ENCODE measurements at regions not wholly inside any gene's neighbourhood (a gene's known extent, or its start where the extent isn't known, plus 50 kb on each side); places are given as distances from the start of the nearest gene placed in this dataset.
"Not testable (repeated sequence)": the region's sequence is repeated elsewhere in the genome, so short reads cannot be mapped to it uniquely, and the experiment has no call there.

DNA sequence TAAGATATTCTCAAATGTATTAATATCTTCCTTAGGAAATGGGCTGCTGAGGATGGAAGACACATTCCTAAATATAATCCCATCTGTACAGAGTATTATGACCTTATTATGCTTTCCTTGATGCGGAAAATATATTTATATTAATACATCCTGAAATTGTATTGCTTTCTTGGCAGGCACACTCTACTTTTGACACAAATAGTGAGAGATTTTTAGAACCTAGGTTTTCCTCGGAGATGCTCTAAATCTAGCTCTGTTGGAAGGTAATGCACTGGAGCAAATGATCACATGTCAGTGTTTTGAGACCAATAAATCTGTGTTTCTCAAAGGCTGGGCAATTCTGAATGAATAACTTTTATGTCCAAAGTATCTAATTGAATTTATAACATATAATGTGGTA, 94.3 kb upstream of the MAGEC2 start:
- TF ChIP-seq GABPA (IDR thresholded peaks at IDR 0.05; ENCODE audit: low read depth) (no peak), POLR2AphosphoS5 (IDR thresholded peaks at IDR 0.05; ENCODE audit: low read depth) (no peak), SPI1 (IDR thresholded peaks at IDR 0.05; ENCODE audit: borderline replicate concordance, low read depth) (no peak)
- TF ChIP-seq, protein P1, sequence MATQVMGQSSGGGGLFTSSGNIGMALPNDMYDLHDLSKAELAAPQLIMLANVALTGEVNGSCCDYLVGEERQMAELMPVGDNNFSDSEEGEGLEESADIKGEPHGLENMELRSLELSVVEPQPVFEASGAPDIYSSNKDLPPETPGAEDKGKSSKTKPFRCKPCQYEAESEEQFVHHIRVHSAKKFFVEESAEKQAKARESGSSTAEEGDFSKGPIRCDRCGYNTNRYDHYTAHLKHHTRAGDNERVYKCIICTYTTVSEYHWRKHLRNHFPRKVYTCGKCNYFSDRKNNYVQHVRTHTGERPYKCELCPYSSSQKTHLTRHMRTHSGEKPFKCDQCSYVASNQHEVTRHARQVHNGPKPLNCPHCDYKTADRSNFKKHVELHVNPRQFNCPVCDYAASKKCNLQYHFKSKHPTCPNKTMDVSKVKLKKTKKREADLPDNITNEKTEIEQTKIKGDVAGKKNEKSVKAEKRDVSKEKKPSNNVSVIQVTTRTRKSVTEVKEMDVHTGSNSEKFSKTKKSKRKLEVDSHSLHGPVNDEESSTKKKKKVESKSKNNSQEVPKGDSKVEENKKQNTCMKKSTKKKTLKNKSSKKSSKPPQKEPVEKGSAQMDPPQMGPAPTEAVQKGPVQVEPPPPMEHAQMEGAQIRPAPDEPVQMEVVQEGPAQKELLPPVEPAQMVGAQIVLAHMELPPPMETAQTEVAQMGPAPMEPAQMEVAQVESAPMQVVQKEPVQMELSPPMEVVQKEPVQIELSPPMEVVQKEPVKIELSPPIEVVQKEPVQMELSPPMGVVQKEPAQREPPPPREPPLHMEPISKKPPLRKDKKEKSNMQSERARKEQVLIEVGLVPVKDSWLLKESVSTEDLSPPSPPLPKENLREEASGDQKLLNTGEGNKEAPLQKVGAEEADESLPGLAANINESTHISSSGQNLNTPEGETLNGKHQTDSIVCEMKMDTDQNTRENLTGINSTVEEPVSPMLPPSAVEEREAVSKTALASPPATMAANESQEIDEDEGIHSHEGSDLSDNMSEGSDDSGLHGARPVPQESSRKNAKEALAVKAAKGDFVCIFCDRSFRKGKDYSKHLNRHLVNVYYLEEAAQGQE (IDR thresholded peaks at IDR 0.05; ENCODE audit: insufficient replicate concordance, low read depth), result no peak
- TF ChIP-seq, protein P2, sequence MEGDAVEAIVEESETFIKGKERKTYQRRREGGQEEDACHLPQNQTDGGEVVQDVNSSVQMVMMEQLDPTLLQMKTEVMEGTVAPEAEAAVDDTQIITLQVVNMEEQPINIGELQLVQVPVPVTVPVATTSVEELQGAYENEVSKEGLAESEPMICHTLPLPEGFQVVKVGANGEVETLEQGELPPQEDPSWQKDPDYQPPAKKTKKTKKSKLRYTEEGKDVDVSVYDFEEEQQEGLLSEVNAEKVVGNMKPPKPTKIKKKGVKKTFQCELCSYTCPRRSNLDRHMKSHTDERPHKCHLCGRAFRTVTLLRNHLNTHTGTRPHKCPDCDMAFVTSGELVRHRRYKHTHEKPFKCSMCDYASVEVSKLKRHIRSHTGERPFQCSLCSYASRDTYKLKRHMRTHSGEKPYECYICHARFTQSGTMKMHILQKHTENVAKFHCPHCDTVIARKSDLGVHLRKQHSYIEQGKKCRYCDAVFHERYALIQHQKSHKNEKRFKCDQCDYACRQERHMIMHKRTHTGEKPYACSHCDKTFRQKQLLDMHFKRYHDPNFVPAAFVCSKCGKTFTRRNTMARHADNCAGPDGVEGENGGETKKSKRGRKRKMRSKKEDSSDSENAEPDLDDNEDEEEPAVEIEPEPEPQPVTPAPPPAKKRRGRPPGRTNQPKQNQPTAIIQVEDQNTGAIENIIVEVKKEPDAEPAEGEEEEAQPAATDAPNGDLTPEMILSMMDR (IDR thresholded peaks at IDR 0.05; ENCODE audit: insufficient read depth, low read length), result no peak
- Histone ChIP-seq H3K4me3 (replicated peaks; ENCODE audit: insufficient read depth, low read length) (no peak overlapping the region), H3K27ac (replicated peaks) (no peak overlapping the region), H3K27me3 (ENCODE audit: insufficient read depth, poor library complexity, severe bottlenecking) (no peaks in the 10 kb centered on the region)
- DNase-seq (ENCODE audit: low read depth in 1 of 2, low spot score in 1 of 2), result no peak

DNA sequence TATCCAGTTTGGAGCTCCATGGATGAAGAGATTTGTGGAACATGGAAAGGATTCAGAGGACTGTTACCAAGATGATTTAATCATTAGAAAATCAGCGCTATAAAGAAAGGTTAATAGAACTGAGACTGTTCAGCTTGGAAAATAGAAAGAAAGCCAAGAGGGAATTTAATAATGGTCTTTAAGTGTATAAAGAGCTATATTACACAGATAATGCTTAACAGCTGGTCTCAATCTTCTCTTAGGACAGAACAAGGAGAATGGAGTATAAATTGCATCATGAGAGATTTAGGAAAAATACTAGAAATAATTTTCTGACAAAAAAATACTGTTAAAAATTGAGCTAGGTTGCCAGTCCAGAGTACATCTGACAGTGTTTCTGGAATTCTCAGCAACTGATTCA, 91.3 kb upstream of the MAGEC2 start:
- Histone ChIP-seq H3K4me3 (replicated peaks; ENCODE audit: insufficient read depth, low read length) (no peak overlapping the region), H3K27ac (replicated peaks) (no peak overlapping the region), H3K27me3 (ENCODE audit: insufficient read depth, poor library complexity, severe bottlenecking) (no peaks in the 10 kb centered on the region)
- TF ChIP-seq POLR2AphosphoS5 (IDR thresholded peaks at IDR 0.05; ENCODE audit: low read depth) (no peak), SPI1 (IDR thresholded peaks at IDR 0.05; ENCODE audit: borderline replicate concordance, low read depth) (no peak), GABPA (IDR thresholded peaks at IDR 0.05; ENCODE audit: low read depth) (no peak)
- TF ChIP-seq, protein P1 (IDR thresholded peaks at IDR 0.05; ENCODE audit: insufficient replicate concordance, low read depth), result no peak
- TF ChIP-seq, protein P2 (IDR thresholded peaks at IDR 0.05; ENCODE audit: insufficient read depth, low read length), result no peak
- no peak for DNase-seq (ENCODE audit: low read depth in 1 of 2, low spot score in 1 of 2)

DNA sequence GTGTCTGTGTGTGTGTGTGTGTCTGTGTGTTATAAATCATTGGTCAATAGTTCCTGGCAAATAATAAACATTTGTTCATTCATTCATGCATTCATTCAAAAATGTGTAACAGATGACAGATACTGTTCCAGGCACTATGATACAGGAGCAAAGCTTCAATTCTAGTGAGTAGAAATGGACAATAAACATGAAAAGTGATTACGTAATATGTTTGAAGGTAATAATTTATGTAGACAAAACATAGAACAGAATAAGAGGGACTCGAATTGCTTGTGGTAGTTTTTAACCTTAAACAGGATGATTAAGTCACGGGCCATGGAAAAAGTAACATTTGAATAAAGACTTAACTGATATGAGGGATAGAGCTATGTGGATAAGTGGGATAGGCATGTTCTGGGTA, 90.1 kb upstream of the MAGEC2 start:
- DNase-seq (ENCODE audit: low read depth in 1 of 2, low spot score in 1 of 2), result no peak
- Histone ChIP-seq H3K4me3 (replicated peaks; ENCODE audit: insufficient read depth, low read length) (no peak overlapping the region), H3K27ac (replicated peaks) (no peak overlapping the region), H3K27me3 (ENCODE audit: insufficient read depth, poor library complexity, severe bottlenecking) (no peaks in the 10 kb centered on the region)
- TF ChIP-seq SPI1 (IDR thresholded peaks at IDR 0.05; ENCODE audit: borderline replicate concordance, low read depth) (no peak), POLR2AphosphoS5 (IDR thresholded peaks at IDR 0.05; ENCODE audit: low read depth) (no peak)
- TF ChIP-seq, protein P2 (IDR thresholded peaks at IDR 0.05; ENCODE audit: insufficient read depth, low read length), result no peak
- TF ChIP-seq, protein P1 (IDR thresholded peaks at IDR 0.05; ENCODE audit: insufficient replicate concordance, low read depth), result no peak

DNA sequence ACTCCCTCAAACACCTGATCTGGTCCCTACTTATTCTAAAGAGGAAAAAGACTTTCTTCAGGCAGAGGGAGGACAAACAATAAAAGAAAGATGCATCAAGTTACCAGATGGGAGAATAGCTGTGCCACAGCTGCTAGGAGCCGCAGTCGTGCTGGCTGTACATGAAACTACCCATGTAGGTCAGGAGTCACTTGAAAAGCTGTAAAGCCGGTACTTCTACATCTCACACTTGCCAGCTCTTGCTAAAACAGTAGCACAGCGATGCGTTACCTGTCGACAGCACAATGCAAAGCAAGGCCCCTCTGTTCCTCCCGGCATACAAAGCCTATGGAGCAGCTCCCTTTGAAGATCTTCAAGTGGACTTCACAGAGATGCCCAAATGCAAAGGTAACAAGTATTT, 65.1 kb upstream of the MAGEC2 start:
- DNase-seq (ENCODE audit: low read depth in 1 of 2, low spot score in 1 of 2); H3K27me3 ChIP-seq (ENCODE audit: insufficient read depth, poor library complexity, severe bottlenecking); H3K27ac ChIP-seq (replicated peaks); H3K4me3 ChIP-seq (replicated peaks; ENCODE audit: insufficient read depth, low read length): not testable (repeated sequence)

Measured in HL-60 (cell line).